SK-N-MC (cell line): ENCODE measurements at regions not wholly inside any gene's neighbourhood (a gene's known extent, or its start where the extent isn't known, plus 50 kb on each side); places are given as distances from the start of the nearest gene placed in this dataset.

Experiments
- EZH2 ChIP-seq: fragments of 200-600 bp; sonication (generic); IDR thresholded peaks from one replicate; pipeline ENCODE4 v1.6.1; 2017; ENCODE audit warnings: antibody characterized with exemption
- POLR2AphosphoS5 ChIP-seq: IDR thresholded peaks from 2 replicates; pipeline ENCODE4 v1.6.1; 2012; ENCODE audit warnings: mild to moderate bottlenecking, low read depth, low read length, borderline replicate concordance

GRCh38 chrX:63417649-63418048, 66.5 kb upstream of the SPIN4 start:
- TF ChIP-seq EZH2 (no peak), POLR2AphosphoS5 (no peak)
